Sigmoid colon (tissue), 4 donors: ENCODE measurements at regions not wholly inside any gene's neighbourhood (a gene's known extent, or its start where the extent isn't known, plus 50 kb on each side); places are given as distances from the start of the nearest gene placed in this dataset.

Experiments used
- CTCF ChIP-seq, 4 experiments: fragments of 450-650 bp in 3 of 4; fragments of 200-600 bp in 1 of 4; IDR thresholded peaks; one replicate each; pipeline ENCODE4 v1.5.1; 2016 to 2019; ENCODE audit warnings: antibody characterized with exemption in 4 of 4, mild to moderate bottlenecking in 3 of 4, moderate library complexity in 2 of 4
- EP300 ChIP-seq, 4 donors: sonication (generic); formaldehyde crosslinking; IDR thresholded peaks; one replicate each; pipeline ENCODE4 v1.6.1; 2017; ENCODE audit warnings: antibody characterized with exemption in 4 of 4
- POLR2A ChIP-seq, 2 donors: fragments of 450-650 bp; IDR thresholded peaks; one replicate each; pipeline ENCODE4 v1.6.1; 2016; ENCODE audit warnings: antibody characterized with exemption in 2 of 2, mild to moderate bottlenecking in 2 of 2, moderate library complexity in 2 of 2
- POLR2AphosphoS5 ChIP-seq, 4 donors: sonication (generic); formaldehyde crosslinking; IDR thresholded peaks; one replicate each; pipeline ENCODE4 v1.6.1; 2017; ENCODE audit warnings: antibody characterized with exemption in 4 of 4

- TF ChIP-seq CTCF (IDR thresholded peaks at IDR 0.05) (no peak), POLR2AphosphoS5 (IDR thresholded peaks at IDR 0.05) (no peak), EP300 (IDR thresholded peaks at IDR 0.05) (no peak), POLR2A (IDR thresholded peaks at IDR 0.05) (no peak)
These were observed 674.9 kb downstream of the ZEB2 start for GRCh38 chr2:143844986-143845385.
